Colonic mucosa (tissue), 4 donors: ENCODE measurements at regions not wholly inside any gene's neighbourhood (a gene's known extent, or its start where the extent isn't known, plus 50 kb on each side); places are given as distances from the start of the nearest gene placed in this dataset.

Experiments
- DNase-seq: peaks from one replicate; pipeline ENCODE4 v3.0.0-alpha.2; 2020
- H3K27ac ChIP-seq: fragments of 200-600 bp; one replicate; pipeline ENCODE4 v1.8.0; 2021
- H3K27me3 ChIP-seq: fragments of 200-600 bp; one replicate; pipeline ENCODE4 v1.8.0; 2021
- H3K36me3 ChIP-seq: fragments of 200-600 bp; one replicate; pipeline ENCODE4 v1.8.0; 2021
- H3K4me1 ChIP-seq: fragments of 200-600 bp; one replicate; pipeline ENCODE4 v1.8.0; 2021; ENCODE audit warnings: mild to moderate bottlenecking
- H3K4me3 ChIP-seq: fragments of 200-600 bp; one replicate; pipeline ENCODE4 v1.8.0; 2021
- H3K9ac ChIP-seq, 2 donors: one replicate each; pipeline ENCODE4 v1.7.0; 2013; ENCODE audit warnings: control low read depth in 2 of 2, low read depth in 2 of 2, low read length in 2 of 2
- H3K9me3 ChIP-seq: fragments of 200-600 bp; one replicate; pipeline ENCODE4 v1.8.0; 2021
- CTCF ChIP-seq: fragments of 200-600 bp; IDR thresholded peaks from one replicate; pipeline ENCODE4 v1.8.0; 2022; ENCODE audit warnings: antibody characterized with exemption, mild to moderate bottlenecking
- intact Hi-C: fragments of 100-400 bp; cut with DNase I; formaldehyde crosslinking; loops from one replicate; pipeline ENCODE4 v1.14.1; 2022
- donor health status: healthy.
- donor health status: DM: no; HTN: no; CAD: no.
- donor health status: DM: no; HTN: no; CAD: no.

- DNase-seq, result peak; percentile 70
- Histone ChIP-seq H3K9me3 (no peaks in the 10 kb centered on the region), H3K27me3 (no peaks in the 10 kb centered on the region), H3K4me1 (no peaks in the 10 kb centered on the region), H3K36me3 (no peaks in the 10 kb centered on the region), H3K9ac (no peak overlapping the region), H3K27ac (no peak overlapping the region), H3K4me3 (no peak overlapping the region)
- peak; percentile 54 for TF ChIP-seq CTCF
- intact Hi-C loops, result loop anchor here (2.0 to 5.0 kb wide), 3 partner anchors 248 to 319 kb away; no protein-coding TSS in a partner anchor
These were observed 66.7 kb upstream of the TIAM2 start for GRCh38 chr6:154928325-154928922.

DNA sequence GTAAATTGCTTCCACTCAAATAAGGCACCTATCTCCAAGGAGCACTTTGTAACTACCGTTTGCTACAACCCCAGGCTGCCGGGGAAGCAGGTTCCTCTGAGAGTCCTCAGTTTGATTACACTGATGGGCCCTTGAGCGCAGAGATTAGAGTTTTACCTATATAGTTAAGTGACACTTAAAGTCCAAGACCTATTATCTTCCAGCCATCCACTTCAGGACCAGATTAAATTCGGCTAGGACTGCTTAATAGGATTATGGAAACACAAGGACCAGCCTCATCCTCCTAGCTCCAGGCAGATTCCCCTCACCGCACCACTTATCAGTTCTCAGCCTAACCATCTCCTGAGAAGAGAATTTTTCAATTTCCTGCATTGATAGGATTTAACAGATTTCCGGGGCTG, 64.7 kb upstream of the TIAM2 start:
- no peaks in the 10 kb centered on the region for H3K9me3 ChIP-seq
- H3K36me3 ChIP-seq, result no peaks in the 10 kb centered on the region
- no peak for TF ChIP-seq CTCF
- no peak overlapping the region for H3K9ac ChIP-seq
- no peak overlapping the region for H3K4me3 ChIP-seq
- no peaks in the 10 kb centered on the region for H3K4me1 ChIP-seq
- DNase-seq, result no peak
- H3K27me3 ChIP-seq, result no peaks in the 10 kb centered on the region
- no peak overlapping the region for H3K27ac ChIP-seq
- intact Hi-C loops, result no loop called here

DNA sequence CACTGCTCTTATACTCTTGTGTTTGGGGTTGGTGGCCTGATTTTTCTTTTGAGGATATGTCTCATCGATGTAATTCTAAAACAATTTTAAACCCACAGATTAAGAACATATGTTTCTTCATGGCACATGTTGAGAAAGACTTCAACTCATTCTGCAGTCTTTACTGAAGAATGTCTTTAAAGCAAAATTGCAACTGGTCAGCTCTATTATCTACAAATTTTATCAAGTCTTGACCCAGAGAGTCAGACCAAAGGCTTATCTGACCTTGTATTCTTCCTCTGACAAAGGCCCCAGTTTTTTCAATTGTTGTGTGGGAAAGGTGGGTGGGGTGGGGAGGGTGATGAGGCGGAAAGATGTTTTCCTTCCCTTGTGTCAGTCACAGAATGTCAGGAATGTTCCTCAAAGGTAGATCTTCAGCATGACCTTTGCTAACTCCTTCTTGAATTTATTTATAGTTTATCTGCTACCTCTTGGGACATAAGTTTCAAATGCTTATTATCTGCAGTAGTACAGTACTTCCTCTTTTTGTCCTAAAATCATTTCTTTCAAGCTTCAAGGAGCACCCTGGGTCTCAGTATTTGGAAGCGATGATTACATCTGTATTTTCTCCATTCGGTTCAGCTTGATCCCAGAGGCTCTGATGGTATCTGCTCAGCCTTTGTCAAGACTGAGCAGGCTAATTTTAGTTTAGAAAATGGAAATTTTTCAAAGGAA, 63.2 kb upstream of the TIAM2 start:
- Histone ChIP-seq H3K4me3 (no peak overlapping the region), H3K27ac (no peak overlapping the region), H3K9me3 (no peaks in the 10 kb centered on the region), H3K27me3 (no peaks in the 10 kb centered on the region), H3K4me1 (no peaks in the 10 kb centered on the region), H3K9ac (no peak overlapping the region), H3K36me3 (no peaks in the 10 kb centered on the region)
- no peak for DNase-seq
- no peak for TF ChIP-seq CTCF
- intact Hi-C loops, result no loop called here

DNA sequence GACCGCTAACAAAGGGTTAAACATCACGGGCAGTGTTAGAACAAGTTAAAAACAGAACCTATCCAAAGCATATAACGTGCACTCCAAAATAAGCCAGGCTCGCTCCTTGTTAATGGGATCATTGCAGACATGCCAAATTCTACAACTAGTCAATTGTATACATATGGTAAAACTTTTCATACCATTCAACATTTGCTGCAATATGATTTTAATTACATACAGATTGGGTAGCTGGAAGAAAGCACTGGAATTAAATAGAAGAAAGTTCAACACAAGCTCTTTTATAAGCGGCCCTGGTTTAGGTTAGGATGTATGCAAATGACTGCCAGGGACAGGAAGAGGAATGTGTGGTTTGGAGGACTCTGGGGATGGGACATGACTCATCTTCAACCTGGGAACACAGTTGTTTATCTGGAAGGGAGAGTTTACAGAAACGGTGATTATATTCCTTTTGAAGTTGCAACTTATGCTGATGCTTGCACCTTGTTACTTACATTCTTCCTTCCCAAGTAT, 62.5 kb upstream of the TIAM2 start:
- Histone ChIP-seq H3K27ac (no peak overlapping the region), H3K9me3 (no peaks in the 10 kb centered on the region), H3K27me3 (no peaks in the 10 kb centered on the region), H3K36me3 (no peaks in the 10 kb centered on the region), H3K4me1 (no peaks in the 10 kb centered on the region), H3K9ac (no peak overlapping the region), H3K4me3 (no peak overlapping the region)
- intact Hi-C loops, result no loop called here
- no peak for TF ChIP-seq CTCF
- no peak for DNase-seq

GRCh38 chr6:154933181-154933827, 61.8 kb upstream of the TIAM2 start:
- DNase-seq, result no peak
- Histone ChIP-seq H3K36me3 (no peaks in the 10 kb centered on the region), H3K27ac (no peak overlapping the region), H3K4me3 (no peak overlapping the region), H3K4me1 (no peaks in the 10 kb centered on the region), H3K27me3 (no peaks in the 10 kb centered on the region), H3K9ac (no peak overlapping the region), H3K9me3 (no peaks in the 10 kb centered on the region)
- intact Hi-C loops, result no loop called here
- no peak for TF ChIP-seq CTCF
